H9 (cell line): ENCODE measurements at regions not wholly inside any gene's neighbourhood (a gene's known extent, or its start where the extent isn't known, plus 50 kb on each side); places are given as distances from the start of the nearest gene placed in this dataset.

ENCODE experiments used
- DNase-seq: peaks from one replicate; pipeline ENCODE4 v3.0.0-alpha.2; 2017
- H2AFZ ChIP-seq: one replicate; pipeline ENCODE4 v1.6.1; 2013; ENCODE audit warnings: mild to moderate bottlenecking, low read length, control low read depth, moderate library complexity
- H2AK5ac ChIP-seq: 2 replicates; pipeline ENCODE4 v1.6.1; 2013; ENCODE audit warnings: low read length, control low read depth, mixed read lengths; ENCODE audit not compliant: insufficient read length
- H2BK120ac ChIP-seq: one replicate; pipeline ENCODE4 v1.6.1; 2013; ENCODE audit warnings: low read depth, mild to moderate bottlenecking, low read length, control low read depth, inconsistent platforms; ENCODE audit not compliant: poor library complexity, severe bottlenecking
- H2BK12ac ChIP-seq: 2 replicates; pipeline ENCODE4 v1.6.1; 2013; ENCODE audit warnings: low read length, control low read depth, mixed read lengths, low read depth; ENCODE audit not compliant: insufficient read length
- H2BK15ac ChIP-seq: 2 replicates; pipeline ENCODE4 v1.6.1; 2013; ENCODE audit warnings: low read depth, low read length, control low read depth
- H2BK20ac ChIP-seq: one replicate; pipeline ENCODE4 v1.6.1; 2013; ENCODE audit warnings: low read depth, mild to moderate bottlenecking, low read length, control low read depth, inconsistent platforms; ENCODE audit not compliant: poor library complexity, severe bottlenecking
- H2BK5ac ChIP-seq: 2 replicates; pipeline ENCODE4 v1.6.1; 2013; ENCODE audit warnings: low read length, control low read depth, mixed read lengths; ENCODE audit not compliant: insufficient read length
- H3K14ac ChIP-seq: 2 replicates; pipeline ENCODE4 v1.6.1; 2013; ENCODE audit warnings: low read length, control low read depth; ENCODE audit not compliant: insufficient read depth
- H3K18ac ChIP-seq: 2 replicates; pipeline ENCODE4 v1.6.1; 2013; ENCODE audit warnings: low read depth, mild to moderate bottlenecking, mixed read lengths, low read length, control low read depth; ENCODE audit not compliant: insufficient read length
- H3K23ac ChIP-seq: 2 replicates; pipeline ENCODE4 v1.6.1; 2013; ENCODE audit warnings: low read length, control low read depth, mixed read lengths, low read depth; ENCODE audit not compliant: insufficient read length
- H3K23me2 ChIP-seq: 2 replicates; pipeline ENCODE4 v1.6.1; 2013; ENCODE audit warnings: low read depth, mild to moderate bottlenecking, mixed read lengths, low read length, control low read depth; ENCODE audit not compliant: insufficient read length, poor library complexity, severe bottlenecking
- H3K27ac ChIP-seq: 2 replicates; pipeline ENCODE4 v1.5.1; 2013; ENCODE audit warnings: low read length, control low read depth, mixed read lengths, low read depth; ENCODE audit not compliant: insufficient read length
- H3K27me3 ChIP-seq: 2 replicates; pipeline ENCODE4 v1.6.1; 2013; ENCODE audit warnings: low read length, control low read depth, inconsistent platforms; ENCODE audit not compliant: insufficient read depth
- H3K4ac ChIP-seq: 2 replicates; pipeline ENCODE4 v1.6.1; 2013; ENCODE audit warnings: low read depth, mild to moderate bottlenecking, control low read depth, inconsistent platforms, low read length, moderate library complexity
- H3K4me1 ChIP-seq: 2 replicates; pipeline ENCODE4 v1.6.1; 2013; ENCODE audit warnings: low read length, control low read depth, inconsistent platforms; ENCODE audit not compliant: insufficient read depth
- H3K4me2 ChIP-seq: 2 replicates; pipeline ENCODE4 v1.6.1; 2013; ENCODE audit warnings: low read length, control low read depth, mixed read lengths; ENCODE audit not compliant: insufficient read length, insufficient read depth
- H3K56ac ChIP-seq: 2 replicates; pipeline ENCODE4 v1.6.1; 2013; ENCODE audit warnings: low read depth, mild to moderate bottlenecking, mixed read lengths, low read length, control low read depth; ENCODE audit not compliant: insufficient read length
- H3K79me1 ChIP-seq: 2 replicates; pipeline ENCODE4 v1.6.1; 2013; ENCODE audit warnings: low read depth, mild to moderate bottlenecking, moderate library complexity, low read length, control low read depth, inconsistent platforms; ENCODE audit not compliant: insufficient read depth, poor library complexity, severe bottlenecking
- H3K79me2 ChIP-seq: 2 replicates; pipeline ENCODE4 v1.6.1; 2013; ENCODE audit warnings: low read length, control low read depth, inconsistent platforms; ENCODE audit not compliant: insufficient read depth
- H3K9ac ChIP-seq: 2 replicates; pipeline ENCODE4 v1.6.1; 2013; ENCODE audit warnings: low read length, control low read depth, mixed read lengths; ENCODE audit not compliant: insufficient read length; ENCODE audit errors: extremely low read depth
- H3K9me3 ChIP-seq: one replicate; pipeline ENCODE4 v1.6.1; 2013; ENCODE audit warnings: low read depth, low read length, inconsistent platforms; ENCODE audit not compliant: control insufficient read depth
- H3T11ph ChIP-seq: one replicate; pipeline ENCODE4 v1.6.1; 2013; ENCODE audit warnings: mild to moderate bottlenecking, low read length, control low read depth, inconsistent platforms
- H4K20me1 ChIP-seq: one replicate; pipeline ENCODE4 v1.6.1; 2013; ENCODE audit not compliant: control insufficient read depth, insufficient read length, insufficient read depth
- H4K5ac ChIP-seq: 2 replicates; pipeline ENCODE4 v1.6.1; 2013; ENCODE audit warnings: low read depth, mild to moderate bottlenecking, mixed read lengths, low read length, control low read depth; ENCODE audit not compliant: insufficient read length
- H4K8ac ChIP-seq: replicated peaks from 2 replicates; pipeline ENCODE4 v1.6.1; 2013; ENCODE audit warnings: low read length, control low read depth, mixed read lengths, low read depth; ENCODE audit not compliant: insufficient read length
- H4K91ac ChIP-seq: 2 replicates; pipeline ENCODE4 v1.6.1; 2013; ENCODE audit warnings: low read depth, mild to moderate bottlenecking, moderate library complexity, mixed read lengths, low read length, control low read depth; ENCODE audit not compliant: insufficient read length
- H3K27ac Mint-ChIP-seq, 3 experiments: 2 replicates in 2 of 3; 3 replicates in 1 of 3; pipeline ENCODE4 v1.8.0; 2020 to 2021; ENCODE audit warnings: mixed read lengths in 3 of 3, mild to moderate bottlenecking in 1 of 3, moderate library complexity in 1 of 3
- H3K27me3 Mint-ChIP-seq: 2 replicates; pipeline ENCODE4 v1.8.0; 2021; ENCODE audit warnings: low read depth, mild to moderate bottlenecking, moderate library complexity, mixed read lengths
- H3K36me3 Mint-ChIP-seq, 3 experiments: 2 replicates in 2 of 3; 3 replicates in 1 of 3; pipeline ENCODE4 v1.8.0; 2020 to 2021; ENCODE audit warnings: low read depth in 3 of 3, mixed read lengths in 3 of 3; ENCODE audit not compliant: insufficient read depth in 1 of 3
- H3K4me1 Mint-ChIP-seq, 2 experiments: 2 replicates each; pipeline ENCODE4 v1.8.0; 2020; ENCODE audit warnings: mixed read lengths in 2 of 2
- H3K4me3 Mint-ChIP-seq, 2 experiments: 2 replicates in 1 of 2; 3 replicates in 1 of 2; pipeline ENCODE4 v1.8.0; 2020 to 2021; ENCODE audit warnings: mild to moderate bottlenecking in 2 of 2, mixed read lengths in 2 of 2, moderate library complexity in 1 of 2
- H3K9me3 Mint-ChIP-seq, 2 experiments: 2 replicates in 1 of 2; 3 replicates in 1 of 2; pipeline ENCODE4 v1.8.0; 2020; ENCODE audit warnings: mild to moderate bottlenecking in 2 of 2, mixed read lengths in 2 of 2, moderate library complexity in 1 of 2
- WGBS: extraction: QIAGEN DNeasy Blood & Tissue Kit; methylation state at CpG from one replicate; pipeline ENCODE4 v1.1.7; 2013; ENCODE audit warnings: missing lambda C conversion rate, low lambda C conversion rate, mixed read lengths; ENCODE audit not compliant: insufficient read length; ENCODE audit errors: extremely low coverage; 5-methylcytosine and 5-hydroxymethylcytosine counted together
- TF ChIP-seq, protein P1 (sequence below): fragments of 200-600 bp; sonication (generic); conservative IDR thresholded peaks from 3 replicates; pipeline ENCODE4 v1.8.0; 2021; ENCODE audit warnings: antibody characterized with exemption, mild to moderate bottlenecking

DNA sequence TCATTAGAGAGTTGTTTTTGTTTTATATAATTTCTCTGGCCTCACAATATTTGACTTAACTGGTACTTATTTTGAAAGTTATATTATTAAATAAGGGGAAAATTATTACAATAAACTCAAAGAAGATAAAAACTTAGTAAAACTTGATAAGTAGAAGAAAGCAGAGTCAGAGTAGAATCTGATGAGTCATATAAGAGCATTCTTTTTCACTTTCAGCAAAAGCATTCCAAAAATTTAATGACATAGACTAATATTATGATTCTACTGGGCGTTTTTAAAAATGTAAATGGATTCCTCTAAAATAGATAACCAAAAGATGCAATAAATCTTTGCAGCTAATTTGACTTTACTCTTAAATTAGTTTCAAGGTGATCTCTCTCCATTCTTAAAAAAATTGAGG, 366.3 kb upstream of the IMPG1 start:
- no peak overlapping the region for H3K18ac ChIP-seq
- H3K27me3 ChIP-seq: no peaks in the 10 kb centered on the region
- H3K23ac ChIP-seq: no peak overlapping the region
- H3K36me3 Mint-ChIP-seq: no peaks in the 10 kb centered on the region; a peak in 1 of 7 replicates
- no peak overlapping the region for H2BK120ac ChIP-seq
- no peak overlapping the region for H2BK5ac ChIP-seq
- no peak overlapping the region for H3K4me3 Mint-ChIP-seq
- no peaks in the 10 kb centered on the region for H3K9me3 ChIP-seq
- H3K9me3 Mint-ChIP-seq: no peaks in the 10 kb centered on the region
- H4K5ac ChIP-seq: no peak overlapping the region
- no peak overlapping the region for H2BK12ac ChIP-seq
- no peak overlapping the region for H4K8ac ChIP-seq
- H4K20me1 ChIP-seq: no peaks in the 10 kb centered on the region
- H2AFZ ChIP-seq: no peak overlapping the region
- H3K79me2 ChIP-seq: no peaks in the 10 kb centered on the region
- H3K23me2 ChIP-seq: no peaks in the 10 kb centered on the region
- no peak overlapping the region for H3K4me2 ChIP-seq
- no peak overlapping the region for H4K91ac ChIP-seq
- H3K56ac ChIP-seq: no peak overlapping the region
- TF ChIP-seq, protein P1, sequence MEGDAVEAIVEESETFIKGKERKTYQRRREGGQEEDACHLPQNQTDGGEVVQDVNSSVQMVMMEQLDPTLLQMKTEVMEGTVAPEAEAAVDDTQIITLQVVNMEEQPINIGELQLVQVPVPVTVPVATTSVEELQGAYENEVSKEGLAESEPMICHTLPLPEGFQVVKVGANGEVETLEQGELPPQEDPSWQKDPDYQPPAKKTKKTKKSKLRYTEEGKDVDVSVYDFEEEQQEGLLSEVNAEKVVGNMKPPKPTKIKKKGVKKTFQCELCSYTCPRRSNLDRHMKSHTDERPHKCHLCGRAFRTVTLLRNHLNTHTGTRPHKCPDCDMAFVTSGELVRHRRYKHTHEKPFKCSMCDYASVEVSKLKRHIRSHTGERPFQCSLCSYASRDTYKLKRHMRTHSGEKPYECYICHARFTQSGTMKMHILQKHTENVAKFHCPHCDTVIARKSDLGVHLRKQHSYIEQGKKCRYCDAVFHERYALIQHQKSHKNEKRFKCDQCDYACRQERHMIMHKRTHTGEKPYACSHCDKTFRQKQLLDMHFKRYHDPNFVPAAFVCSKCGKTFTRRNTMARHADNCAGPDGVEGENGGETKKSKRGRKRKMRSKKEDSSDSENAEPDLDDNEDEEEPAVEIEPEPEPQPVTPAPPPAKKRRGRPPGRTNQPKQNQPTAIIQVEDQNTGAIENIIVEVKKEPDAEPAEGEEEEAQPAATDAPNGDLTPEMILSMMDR: no peak
- no peak overlapping the region for H3K14ac ChIP-seq
- no CpG with 5 or more reads among the region's 1 CpG for WGBS
- H2BK20ac ChIP-seq: no peak overlapping the region
- H2BK15ac ChIP-seq: no peak overlapping the region
- H3K4me1 Mint-ChIP-seq: peaks cover 26 to 28% of the 10 kb centered on the region in 2 experiments
- no peaks in the 10 kb centered on the region; the same call in 1 of the 2 replicates for H3K27me3 Mint-ChIP-seq
- H3K27ac Mint-ChIP-seq: no peak overlapping the region; a peak in 1 of 7 replicates
- H3K27ac ChIP-seq: no peak overlapping the region
- no peak overlapping the region for H3T11ph ChIP-seq
- H3K79me1 ChIP-seq: no peaks in the 10 kb centered on the region
- H3K4me1 ChIP-seq: peaks cover 5% of the 10 kb centered on the region; the same call in 1 of the 2 replicates
- DNase-seq: no peak
- H2AK5ac ChIP-seq: no peak overlapping the region
- no peak overlapping the region for H3K9ac ChIP-seq
- H3K4ac ChIP-seq: no peak overlapping the region
